Stimulated activated CD4-positive, alpha-beta T cell treated with anti-CD3 and anti-CD28 coated beads, Interleukin-4, amount 100 ng/mL, for 24 hours (primary cell): ENCODE measurements at regions not wholly inside any gene's neighbourhood (a gene's known extent, or its start where the extent isn't known, plus 50 kb on each side); places are given as distances from the start of the nearest gene placed in this dataset.

Source experiments
- DNase-seq: peaks from one replicate; pipeline ENCODE4 v3.0.0-alpha.2; 2020

DNA sequence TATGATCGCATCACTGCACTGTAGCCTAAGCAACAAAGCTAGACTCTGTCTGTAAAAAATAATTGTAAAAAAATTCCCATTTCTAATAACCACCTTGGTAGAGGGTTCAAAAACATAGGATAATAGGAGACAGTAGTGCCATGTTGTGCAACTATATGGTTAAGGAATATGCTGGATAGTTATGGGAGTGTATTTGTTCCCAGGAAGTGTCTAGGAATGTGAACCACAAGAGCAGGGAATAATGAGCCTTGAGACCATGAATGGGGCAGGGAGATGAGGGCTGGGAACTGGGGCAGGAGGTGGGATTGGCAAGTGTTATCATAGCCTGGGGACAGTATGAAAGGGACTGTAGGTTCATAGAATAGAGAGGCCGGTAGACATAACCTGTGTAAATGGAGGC, 50.4 kb downstream of the RUSC2 start:
- DNase-seq = no peak

DNA sequence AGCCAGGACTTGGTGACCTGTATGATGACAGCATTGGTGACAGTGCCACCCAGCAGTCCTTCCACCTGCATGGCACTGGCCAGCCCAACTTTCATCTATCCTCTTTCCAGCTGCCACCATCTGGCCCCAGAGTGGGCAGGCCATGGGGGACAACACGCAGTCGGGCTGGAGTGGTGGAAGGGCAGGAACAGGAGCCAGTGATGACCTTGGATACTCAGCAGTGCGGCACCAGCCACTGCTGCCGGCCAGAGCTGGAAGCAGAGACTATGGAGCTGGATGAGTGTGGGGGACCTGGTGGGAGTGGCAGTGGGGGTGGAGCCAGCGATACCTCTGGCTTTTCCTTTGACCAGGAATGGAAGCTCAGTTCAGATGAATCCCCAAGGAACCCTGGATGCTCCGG, 56.9 kb downstream of the RUSC2 start:
- DNase-seq = no peak

DNA sequence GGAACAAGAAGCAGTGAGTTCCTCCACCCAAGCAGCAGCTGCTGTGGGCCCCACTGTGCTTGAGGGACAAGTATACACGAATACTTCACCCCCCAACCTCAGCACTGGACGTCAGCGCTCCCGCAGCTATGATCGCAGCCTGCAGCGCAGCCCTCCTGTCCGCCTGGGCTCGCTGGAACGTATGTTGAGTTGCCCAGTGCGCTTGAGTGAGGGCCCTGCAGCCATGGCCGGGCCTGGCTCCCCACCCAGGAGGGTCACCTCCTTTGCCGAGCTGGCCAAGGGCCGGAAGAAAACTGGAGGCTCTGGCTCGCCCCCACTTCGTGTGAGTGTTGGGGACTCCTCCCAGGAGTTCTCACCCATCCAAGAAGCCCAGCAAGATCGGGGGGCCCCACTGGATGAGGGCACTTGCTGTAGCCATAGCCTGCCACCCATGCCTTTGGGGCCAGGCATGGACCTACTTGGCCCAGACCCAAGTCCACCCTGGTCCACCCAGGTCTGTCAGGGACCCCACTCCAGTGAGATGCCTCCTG, 57.1 kb upstream of the TESK1 start:
- no peak for DNase-seq

DNA sequence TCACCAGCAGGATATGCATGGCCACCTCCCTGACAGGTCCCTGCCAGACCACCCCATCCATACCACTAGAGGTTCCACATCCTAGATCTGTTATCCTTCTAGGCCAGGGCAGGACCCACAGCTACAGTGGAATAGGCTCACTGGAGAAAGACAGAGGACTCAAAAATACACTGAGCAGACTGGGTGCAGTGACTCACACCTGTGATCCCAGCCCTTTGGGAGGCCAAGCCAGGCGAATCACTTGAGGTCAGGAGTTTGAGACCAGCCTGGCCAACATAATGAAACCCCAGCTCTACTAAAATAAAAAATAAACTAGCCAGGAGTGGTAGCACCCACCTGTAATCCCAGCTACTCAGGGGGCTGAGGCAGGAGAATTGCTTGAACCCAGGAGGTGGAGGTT, 56.5 kb upstream of the TESK1 start:
- DNase-seq = no peak

DNA sequence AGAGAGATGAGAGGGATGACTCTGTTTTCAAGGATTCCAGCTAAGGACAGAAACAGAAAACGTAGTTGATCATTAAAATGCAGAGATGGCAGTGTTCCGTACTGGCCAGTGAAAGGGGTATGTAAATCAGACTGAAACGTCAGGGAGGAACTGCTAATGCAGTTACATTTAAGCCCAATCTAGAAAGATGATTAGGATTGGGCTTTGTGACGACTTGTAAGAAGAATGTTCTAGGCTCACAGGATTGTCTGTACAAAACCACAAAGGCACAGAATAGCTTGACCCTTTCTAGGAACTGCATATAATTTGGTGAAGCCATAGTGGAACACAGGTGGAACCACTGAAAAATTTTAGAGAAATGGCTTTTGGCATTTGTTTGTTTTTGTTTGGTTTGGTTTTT, 55.6 kb upstream of the TESK1 start:
- no peak for DNase-seq

DNA sequence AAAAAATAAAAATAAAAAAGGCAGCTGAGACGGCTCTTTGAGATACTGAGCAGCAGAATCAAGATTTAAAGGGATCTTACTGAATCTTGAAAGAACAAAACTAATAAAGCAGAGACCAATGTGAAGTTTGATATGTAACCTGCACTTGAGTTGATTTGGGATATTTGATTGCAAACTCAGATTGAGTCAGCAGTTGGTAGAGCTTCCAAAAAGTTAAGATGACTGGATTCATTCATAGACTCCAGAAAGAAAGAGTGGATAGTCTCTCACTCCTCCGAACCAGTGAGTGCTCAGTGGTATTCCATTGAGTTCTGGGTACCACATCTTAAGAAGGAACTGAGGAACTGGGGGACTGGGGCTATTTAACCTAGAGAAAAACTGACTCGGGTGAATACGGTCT, 52.7 kb upstream of the TESK1 start:
- DNase-seq = no peak

DNA sequence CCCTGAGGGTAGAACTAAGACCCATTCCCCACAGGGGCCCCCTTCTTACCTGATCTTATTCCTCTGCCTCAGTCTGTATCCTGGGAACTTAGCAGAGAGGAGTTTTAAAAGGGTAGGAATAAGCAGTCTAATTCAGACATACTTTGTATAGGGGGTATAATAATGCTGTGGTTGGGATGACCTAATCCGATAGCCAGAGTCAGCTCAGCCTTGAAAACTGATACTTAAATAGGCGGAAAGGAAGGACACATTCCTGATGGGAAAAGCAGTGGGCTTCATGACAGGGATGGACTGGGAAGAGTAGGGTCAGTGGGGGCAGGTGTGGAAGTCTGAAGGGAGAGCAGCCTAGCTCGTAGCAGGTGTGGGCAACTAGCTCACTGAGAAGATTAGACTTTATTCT, 52.2 kb upstream of the TESK1 start:
- DNase-seq = no peak

DNA sequence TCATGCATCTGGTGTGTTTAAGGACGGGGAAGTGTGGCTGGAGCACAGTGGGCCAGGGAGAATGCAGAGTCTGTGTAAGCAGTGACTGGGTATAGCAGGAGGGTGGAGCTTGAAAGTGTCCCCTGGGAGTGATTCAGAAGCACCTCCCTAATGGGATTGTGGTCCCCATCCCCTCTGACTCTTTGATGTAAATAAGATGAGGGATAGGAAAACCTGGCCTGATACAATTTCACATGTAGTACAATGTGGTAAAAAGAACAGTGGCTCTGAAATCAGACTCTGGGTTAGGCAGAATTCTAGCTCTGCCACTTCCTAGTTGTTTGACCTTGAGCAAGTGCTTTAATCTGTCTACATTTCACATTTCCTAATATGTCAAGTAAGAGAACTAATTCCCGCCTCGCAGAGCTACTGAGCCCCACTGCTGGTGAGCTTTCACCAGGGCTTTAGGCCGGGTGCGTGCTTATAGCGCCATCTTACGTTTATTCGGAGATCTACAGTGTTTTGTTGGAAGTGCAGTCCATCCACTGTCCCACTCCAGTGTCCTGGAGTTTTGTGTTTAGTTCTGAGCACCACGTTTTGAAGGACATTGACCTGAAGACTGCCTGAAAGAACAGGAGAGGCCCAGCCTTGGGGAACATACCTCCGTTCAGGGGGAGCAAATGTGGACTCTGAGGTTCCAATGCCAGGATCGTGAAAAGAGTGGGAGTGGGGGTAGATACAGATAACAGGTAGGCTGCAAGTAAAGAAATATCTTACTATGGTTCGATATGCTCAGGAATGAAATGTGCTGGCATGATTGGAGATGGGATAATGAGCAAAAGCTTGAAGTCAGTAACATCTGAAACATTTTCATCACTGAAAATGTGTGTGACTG, 51.2 kb upstream of the TESK1 start:
- DNase-seq = peak; percentile 40

DNA sequence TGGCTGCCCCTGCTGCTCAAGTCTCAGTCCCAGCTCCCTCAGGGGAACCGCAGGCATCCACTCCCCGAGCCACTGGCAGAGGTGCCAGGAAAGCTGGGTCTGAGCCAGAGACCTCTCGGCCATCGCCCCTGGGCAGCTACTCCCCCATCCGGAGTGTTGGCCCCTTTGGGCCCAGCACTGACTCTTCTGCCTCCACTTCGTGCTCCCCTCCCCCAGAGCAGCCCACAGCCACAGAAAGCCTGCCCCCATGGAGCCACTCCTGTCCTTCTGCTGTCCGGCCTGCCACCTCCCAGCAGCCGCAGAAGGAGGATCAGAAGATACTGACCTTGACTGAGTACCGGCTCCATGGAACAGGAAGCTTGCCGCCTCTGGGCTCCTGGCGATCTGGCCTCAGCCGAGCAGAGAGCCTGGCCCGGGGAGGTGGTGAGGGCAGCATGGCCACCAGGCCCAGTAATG, 49.8 kb upstream of the TESK1 start:
- no peak for DNase-seq
